Dermis microvascular lymphatic vessel endothelial cell (primary cell): ENCODE measurements at regions not wholly inside any gene's neighbourhood (a gene's known extent, or its start where the extent isn't known, plus 50 kb on each side); places are given as distances from the start of the nearest gene placed in this dataset.

Experiments used
- DNase-seq, 2 donors: peaks; one replicate each; pipeline versions ENCODE4 v3.0.0 to v3.0.0-alpha.2; 2010; ENCODE audit warnings: low read depth in 2 of 2

GRCh38 chr20:17794400-17794799, 94.6 kb downstream of the BANF2 start:
- peak in 1 of 2 donors; percentile 45 for DNase-seq

DNA sequence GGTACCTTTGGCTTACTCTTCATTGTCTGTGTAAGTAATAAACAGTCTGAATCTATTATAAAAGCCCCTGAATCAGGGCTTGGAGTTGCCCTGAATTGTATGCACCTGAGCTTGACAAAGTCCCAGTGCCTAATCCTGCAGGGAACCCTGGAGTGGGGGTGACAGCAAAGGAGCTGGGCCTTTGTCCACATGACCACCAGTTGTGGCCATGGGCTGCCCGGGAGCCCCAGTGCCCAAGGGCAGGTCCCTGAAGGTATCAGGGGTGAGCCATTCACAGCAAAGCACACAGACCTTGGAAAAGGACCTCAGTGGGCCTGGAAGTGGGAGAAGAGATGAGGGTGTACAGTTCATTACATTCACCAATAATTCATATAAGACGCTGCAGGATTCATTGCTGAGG, 94.2 kb downstream of the BANF2 start:
- no peak for DNase-seq

DNA sequence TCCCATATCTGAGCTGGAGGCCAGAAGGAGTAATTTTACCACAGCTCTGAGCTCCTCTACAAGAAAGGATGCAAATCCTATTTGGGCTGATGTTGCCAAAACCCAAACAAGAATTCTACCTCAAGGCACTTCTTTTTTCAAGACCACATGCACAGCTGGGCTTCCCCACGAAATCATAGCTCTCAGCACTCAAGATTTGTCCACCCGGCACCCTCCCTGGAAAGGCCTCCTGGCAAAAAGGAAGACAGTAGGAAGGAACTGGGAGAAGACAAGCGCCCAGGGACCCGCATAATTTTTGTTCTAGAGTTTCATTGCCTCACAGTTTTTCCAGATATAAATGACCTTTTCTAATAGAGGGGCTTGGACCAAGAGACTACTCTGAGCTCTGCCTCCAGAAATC, 90.5 kb downstream of the BANF2 start:
- no peak for DNase-seq

DNA sequence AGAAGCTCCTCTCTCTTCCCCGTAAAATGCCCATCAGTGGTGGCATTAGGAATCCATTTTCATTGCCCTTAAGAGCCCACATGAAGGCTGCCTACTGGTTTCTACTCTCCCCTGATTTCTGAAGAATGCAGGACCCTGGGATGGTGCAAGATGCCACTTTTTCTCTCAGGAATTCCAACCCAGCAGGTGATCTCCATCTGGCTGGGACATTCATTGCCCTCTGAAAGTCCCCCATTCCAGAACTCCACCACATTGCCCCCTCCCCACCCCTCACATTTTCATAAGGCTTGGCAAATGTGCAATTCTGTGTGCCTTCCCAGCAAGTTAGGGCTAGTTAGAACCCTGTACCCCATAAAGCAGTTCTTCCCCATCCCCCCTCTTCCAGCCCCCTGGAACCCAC, 88.0 kb downstream of the BANF2 start:
- DNase-seq: no peak

DNA sequence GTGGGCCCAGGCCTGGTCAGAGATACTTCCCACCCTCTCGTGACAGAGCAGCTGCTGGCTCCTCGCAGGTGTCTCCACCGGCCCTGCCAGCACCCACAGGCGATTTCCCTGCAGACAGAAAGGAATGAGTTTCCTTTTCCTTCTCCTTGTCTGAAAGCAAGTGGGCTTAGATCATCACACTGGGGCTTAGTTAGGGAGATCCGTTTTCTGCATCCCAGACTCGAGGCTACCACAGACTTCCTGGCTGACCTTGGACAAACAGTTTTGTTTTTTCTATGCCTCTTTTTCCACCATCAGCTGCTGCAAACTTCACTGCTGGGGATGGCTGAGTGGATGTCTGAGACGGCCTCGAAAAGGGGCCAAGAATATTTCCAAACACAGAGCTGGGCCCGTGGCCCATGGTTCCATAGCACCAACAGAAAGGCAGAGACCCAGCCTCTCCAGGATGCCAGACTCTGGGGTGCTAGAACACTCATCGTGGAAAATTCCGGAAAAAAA, 86.5 kb downstream of the BANF2 start:
- peak in 1 of 2 donors; percentile 80 for DNase-seq
